Stimulated activated CD4-positive, alpha-beta T cell treated with anti-CD3 and anti-CD28 coated beads, Interleukin-2, amount 100 ng/mL, for 24 hours (primary cell): ENCODE measurements at regions not wholly inside any gene's neighbourhood (a gene's known extent, or its start where the extent isn't known, plus 50 kb on each side); places are given as distances from the start of the nearest gene placed in this dataset.

ENCODE experiments used
- DNase-seq, 2 donors: peaks; one replicate each; pipeline ENCODE4 v3.0.0-alpha.2; 2020

GRCh38 chr11:88448131-88448670 lies 110.7 kb upstream of the CTSC start:
- no peak for DNase-seq

GRCh38 chr11:88447281-88447680 lies 109.7 kb upstream of the CTSC start:
- DNase-seq, result no peak

GRCh38 chr11:88439356-88439755 lies 101.8 kb upstream of the CTSC start:
- no peak for DNase-seq

GRCh38 chr11:88438721-88439120 lies 101.2 kb upstream of the CTSC start:
- no peak for DNase-seq

- DNase-seq, result no peak
Observed at GRCh38 chr11:88435415-88435814, 97.9 kb upstream of the CTSC start.

GRCh38 chr11:88434333-88434976 lies 96.9 kb upstream of the CTSC start:
- DNase-seq, result no peak

- DNase-seq, result no peak
Observed at GRCh38 chr11:88433536-88434230, 96.1 kb upstream of the CTSC start.

GRCh38 chr11:88431675-88432341 lies 94.3 kb upstream of the CTSC start:
- no peak for DNase-seq

- DNase-seq, result no peak
Observed at GRCh38 chr11:88428959-88429358, 91.4 kb upstream of the CTSC start.

GRCh38 chr11:88427719-88428118 lies 90.2 kb upstream of the CTSC start:
- no peak for DNase-seq

GRCh38 chr11:88424881-88425280 lies 87.3 kb upstream of the CTSC start:
- DNase-seq, result no peak

GRCh38 chr11:88421530-88421929 lies 84.0 kb upstream of the CTSC start:
- peak; percentile 23 to 50 for DNase-seq

- DNase-seq, result no peak
Observed at GRCh38 chr11:88420165-88420791, 82.7 kb upstream of the CTSC start.

GRCh38 chr11:88418508-88418907 lies 81.0 kb upstream of the CTSC start:
- DNase-seq, result no peak

GRCh38 chr11:88415495-88415894 lies 78.0 kb upstream of the CTSC start:
- no peak for DNase-seq

- peak in 1 of 2 donors; percentile 6 for DNase-seq
Observed at GRCh38 chr11:88414981-88415413, 77.5 kb upstream of the CTSC start.

GRCh38 chr11:88414385-88414861 lies 76.9 kb upstream of the CTSC start:
- DNase-seq, result no peak

GRCh38 chr11:88411265-88411664 lies 73.7 kb upstream of the CTSC start:
- no peak for DNase-seq

GRCh38 chr11:88410656-88411055 lies 73.1 kb upstream of the CTSC start:
- no peak for DNase-seq

GRCh38 chr11:88410056-88410455 lies 72.5 kb upstream of the CTSC start:
- DNase-seq, result no peak

- DNase-seq, result no peak
Observed at GRCh38 chr11:88406876-88407275, 69.3 kb upstream of the CTSC start.

- DNase-seq, result no peak
Observed at GRCh38 chr11:88405853-88406252, 68.3 kb upstream of the CTSC start.
